HG02571 (cell line): ENCODE measurements at regions not wholly inside any gene's neighbourhood (a gene's known extent, or its start where the extent isn't known, plus 50 kb on each side); places are given as distances from the start of the nearest gene placed in this dataset.

ENCODE experiments used
- ATAC-seq: cut with Tn5 transposase; IDR thresholded peaks from one replicate; pipeline ENCODE4 v1.9.1; 2021; ENCODE audit warnings: mild to moderate bottlenecking, moderate library complexity; ENCODE audit not compliant: unreplicated experiment

DNA sequence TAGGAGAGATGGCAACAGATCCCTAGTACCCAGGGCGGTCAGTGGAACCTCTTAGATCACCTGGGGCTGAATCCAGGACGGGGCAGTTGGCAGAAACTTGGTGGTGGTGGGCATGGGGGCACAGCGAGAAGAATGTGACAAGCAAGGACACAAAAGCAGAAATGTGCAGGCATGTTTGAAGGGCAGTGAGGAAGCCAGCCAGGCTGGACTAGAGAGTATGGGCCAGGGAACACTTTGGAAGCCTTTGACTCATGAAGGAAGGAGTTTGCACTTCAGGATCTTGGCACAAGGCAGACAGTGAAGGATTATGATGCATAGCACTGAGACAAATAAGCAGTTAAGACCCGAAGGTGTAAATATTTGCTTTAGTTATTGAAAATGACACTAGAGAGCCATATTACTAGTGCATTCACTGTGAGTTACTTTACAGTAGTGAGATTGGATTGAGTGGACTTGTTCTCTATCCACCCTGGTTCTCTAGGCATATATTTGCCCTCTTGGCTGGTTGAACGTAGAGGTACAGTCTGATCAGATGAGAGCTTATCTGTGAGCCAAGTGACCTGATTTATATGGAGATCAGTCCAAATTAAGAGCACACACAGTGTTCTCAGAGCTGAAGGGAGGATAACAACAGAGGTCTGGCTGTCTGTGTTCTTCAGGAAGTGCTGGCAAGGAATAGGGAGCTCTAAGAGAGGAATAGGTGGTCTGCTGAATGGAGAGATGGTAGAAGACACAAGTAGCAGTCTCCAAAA, 210.4 kb downstream of the SNX19 start:
- ATAC-seq, result no peak

DNA sequence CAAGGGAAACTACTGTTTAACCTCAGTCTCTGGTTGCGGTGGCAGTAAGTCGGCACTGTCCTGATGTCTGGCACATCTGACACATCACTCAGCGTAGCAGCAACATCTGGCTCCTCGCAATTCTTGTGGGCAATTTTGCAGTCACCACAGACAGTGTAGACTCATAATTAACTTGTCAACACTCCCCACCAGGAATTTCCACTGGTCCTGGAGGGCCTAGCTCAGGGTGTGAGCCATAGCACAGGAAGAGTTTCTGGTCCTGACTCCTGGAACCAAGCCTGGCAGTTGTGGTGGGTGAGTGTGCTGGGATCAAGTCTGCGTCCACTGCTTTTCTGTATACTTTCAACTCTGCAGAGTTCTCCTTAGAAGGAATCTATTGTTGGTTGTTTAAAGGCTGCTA, 209.7 kb downstream of the SNX19 start:
- no peak for ATAC-seq

DNA sequence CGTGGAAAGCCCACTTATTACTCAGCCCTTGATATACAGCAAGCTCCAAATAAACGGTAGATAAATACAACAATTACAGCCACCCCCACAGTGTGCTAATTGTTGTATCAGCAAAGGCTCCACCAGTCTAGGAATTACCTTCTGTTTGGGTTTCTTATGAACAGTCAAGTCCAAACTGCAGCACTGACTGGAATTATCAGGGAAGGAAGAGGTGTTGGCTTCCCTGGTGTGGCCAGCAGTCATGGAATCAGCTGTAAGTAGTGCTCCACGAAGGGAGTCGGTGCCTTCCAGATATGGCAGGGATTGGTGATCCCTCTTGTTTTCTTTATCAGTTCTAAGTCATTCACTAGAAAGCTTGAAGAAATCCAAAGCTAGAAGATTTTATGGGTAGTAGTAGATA, 209.1 kb downstream of the SNX19 start:
- no peak for ATAC-seq

- no peak for ATAC-seq
These were observed 206.7 kb downstream of the SNX19 start for GRCh38 chr11:130709531-130709930.

DNA sequence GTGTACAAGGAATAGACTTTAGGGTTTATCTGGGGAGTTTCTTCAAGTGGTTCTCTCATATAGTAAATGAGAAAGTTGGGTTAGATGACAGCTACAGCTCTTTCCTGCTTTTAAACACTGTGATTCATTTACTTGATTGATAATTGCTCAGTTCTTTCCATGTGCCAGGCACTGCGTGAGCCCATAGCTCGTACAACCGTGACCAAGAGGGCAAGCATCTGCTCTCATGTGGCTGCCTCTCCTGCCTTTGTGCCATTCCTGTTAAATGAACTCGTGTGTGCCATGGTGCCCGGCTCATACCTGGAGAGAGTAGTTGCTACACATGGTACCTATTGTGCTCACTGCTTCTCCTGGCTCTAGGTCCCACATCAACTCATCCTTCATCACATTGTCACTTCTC, 206.3 kb downstream of the SNX19 start:
- ATAC-seq, result no peak

DNA sequence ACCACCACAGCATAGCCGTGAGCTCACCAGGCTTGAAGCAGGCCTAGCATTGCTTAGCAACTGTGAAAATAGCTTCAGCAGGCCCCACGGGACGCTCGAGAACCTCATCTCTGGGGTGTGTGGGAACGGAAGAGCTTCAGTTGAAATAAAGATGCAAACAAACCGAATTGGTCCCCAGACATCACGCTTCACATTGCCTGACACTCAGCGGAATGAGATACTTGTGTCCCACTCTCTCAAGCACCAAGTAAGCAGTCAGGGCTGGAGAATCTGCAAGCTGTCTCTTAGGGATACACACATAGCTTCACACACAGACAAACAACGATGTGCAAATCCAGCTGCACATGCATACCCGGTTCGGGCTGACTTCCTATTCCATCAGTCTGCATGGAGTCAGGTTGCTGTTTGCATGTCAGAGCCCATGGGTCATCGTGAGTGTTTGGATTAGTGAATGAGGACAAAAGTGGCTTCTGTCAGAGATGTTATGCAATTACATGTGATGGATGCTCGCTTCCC, 205.7 kb downstream of the SNX19 start:
- no peak for ATAC-seq

DNA sequence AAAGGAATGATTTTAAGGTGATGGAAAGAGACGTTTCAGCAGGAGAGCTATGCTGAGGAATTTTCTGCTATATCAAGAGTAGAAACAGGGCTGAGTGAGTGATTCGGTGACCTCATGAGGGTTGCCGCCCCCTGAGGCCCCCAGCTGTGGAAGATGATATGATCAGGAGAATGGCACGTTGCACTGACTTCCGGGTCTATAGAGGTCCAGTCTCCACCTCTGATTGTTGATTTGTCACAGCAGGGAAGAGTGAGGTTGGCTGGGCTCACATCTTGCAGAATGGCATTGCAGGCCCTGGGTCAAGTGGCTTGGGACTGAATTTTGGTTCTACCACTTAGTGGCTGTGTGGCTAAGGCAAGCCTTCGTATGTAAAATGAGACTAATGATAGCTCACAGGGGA, 205.1 kb downstream of the SNX19 start:
- ATAC-seq, result no peak

DNA sequence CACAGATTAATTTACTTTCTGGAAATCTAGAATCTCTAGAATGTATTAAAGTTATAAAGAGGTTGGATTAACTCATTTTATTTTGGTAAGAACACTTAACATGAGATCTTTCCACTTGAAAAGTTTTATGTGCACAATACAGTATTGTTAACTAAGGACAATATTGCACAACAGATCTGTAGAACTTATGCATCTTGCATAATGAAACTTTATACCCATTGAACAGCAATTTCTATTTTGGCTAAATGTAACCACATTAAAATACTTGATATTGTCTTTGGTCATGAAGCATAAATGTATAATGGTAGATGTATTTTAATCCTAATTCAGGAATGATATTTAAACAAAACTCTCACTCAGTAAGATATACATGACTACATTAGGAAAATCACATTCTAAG, 203.8 kb downstream of the SNX19 start:
- ATAC-seq, result no peak

DNA sequence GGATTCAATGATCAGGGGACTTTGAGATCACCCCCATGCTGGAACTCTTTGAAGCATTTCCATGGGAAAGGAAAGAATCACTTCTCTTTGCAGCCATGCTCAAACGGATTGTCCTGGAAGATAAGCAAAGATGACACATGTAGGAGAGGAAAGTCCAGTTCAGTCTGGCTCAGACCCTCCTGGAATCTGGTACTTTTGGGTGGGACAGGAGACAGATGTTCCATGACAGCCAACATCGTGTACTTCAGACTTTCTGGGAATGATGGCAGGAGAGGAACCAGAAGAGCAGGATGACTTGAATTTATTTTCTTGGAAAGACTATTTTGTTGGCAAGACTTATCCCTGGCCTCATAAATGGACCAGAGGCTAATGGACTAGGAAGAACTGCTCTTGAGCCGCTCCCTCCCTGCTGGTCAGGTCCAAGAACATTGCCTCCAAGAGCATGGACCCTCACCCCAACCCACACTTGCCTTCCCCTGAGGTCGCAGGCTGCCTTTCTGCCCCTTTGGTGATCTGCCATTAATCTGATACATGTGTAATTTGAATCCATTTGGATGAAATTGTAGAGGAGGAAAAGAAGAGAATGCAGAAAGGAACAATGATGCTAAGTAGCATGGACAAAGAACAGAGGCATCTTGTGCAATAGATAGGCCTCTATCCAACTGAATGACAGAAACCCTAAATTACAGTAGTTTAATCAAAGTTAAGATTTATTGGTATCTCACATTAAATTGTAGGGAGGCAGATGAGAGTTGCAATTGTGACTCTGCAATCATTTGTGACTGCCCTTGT, 201.0 kb downstream of the SNX19 start:
- no peak for ATAC-seq

DNA sequence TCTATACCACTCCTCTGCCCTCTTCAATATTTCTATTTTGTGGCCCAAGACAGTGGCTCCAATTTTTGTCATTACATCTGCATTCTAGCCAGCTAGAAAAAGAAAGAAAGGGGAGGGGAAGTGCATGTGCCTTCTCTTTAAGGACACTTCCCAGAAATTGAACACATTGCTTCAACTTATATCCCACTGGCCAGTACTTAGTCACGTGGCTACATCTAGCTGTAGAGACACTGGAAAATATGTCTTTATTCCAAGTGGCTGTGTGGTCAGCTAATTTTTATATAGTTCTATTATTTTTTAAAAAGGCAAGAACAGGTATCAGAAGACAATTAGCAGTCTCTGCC, 200.4 kb downstream of the SNX19 start:
- no peak for ATAC-seq

- ATAC-seq, result no peak
These were observed 198.2 kb downstream of the SNX19 start for GRCh38 chr11:130718120-130718519.

- no peak for ATAC-seq
These were observed 196.9 kb downstream of the SNX19 start for GRCh38 chr11:130719220-130719915.

GRCh38 chr11:130720232-130721022, 195.9 kb downstream of the SNX19 start:
- ATAC-seq, result no peak

GRCh38 chr11:130721023-130721681, 195.1 kb downstream of the SNX19 start:
- ATAC-seq, result no peak

DNA sequence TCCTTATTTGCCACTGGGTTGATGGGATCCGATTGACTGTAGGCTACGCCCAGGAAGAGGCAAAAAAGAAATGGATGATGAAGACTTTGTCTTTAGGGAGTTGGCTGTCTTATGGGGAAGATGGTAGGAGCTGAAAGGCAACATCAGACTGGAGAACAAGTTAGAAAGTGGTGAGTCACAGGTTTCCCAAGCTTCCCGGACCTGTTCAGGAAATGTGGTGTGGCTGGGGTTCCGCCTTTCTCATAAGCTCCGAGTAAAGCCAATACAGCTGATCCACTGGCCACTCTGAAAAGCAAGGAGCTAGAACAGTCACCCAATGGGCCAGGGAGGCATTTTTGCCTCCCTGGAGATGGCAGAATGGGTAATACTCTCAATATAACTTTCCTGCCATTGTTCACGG, 194.5 kb downstream of the SNX19 start:
- ATAC-seq, result no peak

DNA sequence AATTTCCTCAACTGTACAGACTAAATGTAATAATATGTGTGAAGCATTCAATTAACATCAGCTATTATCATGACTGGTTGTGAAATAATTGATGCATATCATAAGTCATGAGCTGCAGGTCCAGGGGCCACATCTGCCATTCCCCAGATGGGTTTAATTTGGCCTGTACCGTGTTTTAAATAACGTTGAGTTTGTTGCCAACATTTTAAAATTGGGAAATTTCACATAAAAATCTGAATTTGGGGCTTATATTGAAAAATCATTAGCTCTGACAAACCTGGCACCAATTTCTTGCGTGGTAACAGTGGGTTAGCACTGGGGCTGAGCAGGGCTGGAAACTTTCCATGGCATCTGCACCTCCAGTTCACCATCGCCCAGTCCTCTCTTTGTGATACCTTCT, 193.9 kb downstream of the SNX19 start:
- no peak for ATAC-seq

- ATAC-seq, result no peak
These were observed 190.7 kb downstream of the SNX19 start for GRCh38 chr11:130725421-130726233.

DNA sequence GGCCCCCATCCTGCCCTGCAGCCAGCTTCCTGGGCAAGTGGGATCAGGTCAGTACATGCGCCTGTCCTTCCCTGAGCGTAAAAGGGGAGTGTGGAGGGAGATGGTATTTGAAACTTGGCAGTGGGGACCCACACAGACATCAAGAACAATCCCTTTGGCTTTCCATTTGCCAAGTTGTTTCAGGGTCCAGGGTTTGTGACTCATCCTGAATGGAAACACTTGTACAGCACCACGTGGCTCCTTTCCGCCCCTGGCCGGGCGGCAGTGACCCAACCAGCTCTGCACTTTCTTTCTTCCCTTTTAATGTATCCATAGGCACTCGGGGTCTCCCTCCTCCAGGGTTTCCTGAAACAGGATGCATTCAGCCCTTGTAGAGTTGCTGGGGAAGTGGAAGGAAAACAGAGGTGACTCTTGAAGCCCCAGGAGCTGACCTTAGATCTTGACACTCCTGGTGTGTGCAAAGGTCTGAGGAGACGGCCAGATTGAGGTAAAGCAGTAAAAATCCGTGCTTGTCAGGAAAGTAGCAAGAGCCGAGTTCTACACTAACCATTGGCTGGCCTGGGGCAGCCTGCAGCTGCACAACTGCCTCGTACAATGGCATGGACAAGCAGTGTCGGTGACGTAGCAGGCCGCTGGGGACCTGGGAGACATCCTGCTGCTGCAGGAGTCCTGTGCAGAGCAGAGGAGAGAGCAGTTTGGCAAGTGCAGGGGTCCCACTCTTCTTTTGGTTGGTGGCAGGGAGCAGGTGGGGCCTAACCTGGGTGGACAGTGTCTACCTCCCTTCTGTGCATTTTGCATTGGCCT, 189.8 kb downstream of the SNX19 start:
- ATAC-seq, result no peak
